IPS-18a (cell line): ENCODE measurements at regions not wholly inside any gene's neighbourhood (a gene's known extent, or its start where the extent isn't known, plus 50 kb on each side); places are given as distances from the start of the nearest gene placed in this dataset.

ENCODE experiments used
- H3K27ac ChIP-seq: one replicate; pipeline ENCODE4 v1.5.1; 2013; ENCODE audit warnings: low read length
- H3K27me3 ChIP-seq: one replicate; pipeline ENCODE4 v1.6.1; 2013; ENCODE audit warnings: mild to moderate bottlenecking, low read length; ENCODE audit not compliant: control insufficient read depth, insufficient read depth
- H3K36me3 ChIP-seq: one replicate; pipeline ENCODE4 v1.6.1; 2013; ENCODE audit warnings: low read depth, low read length; ENCODE audit not compliant: control insufficient read depth
- H3K4me1 ChIP-seq: one replicate; pipeline ENCODE4 v1.6.1; 2013; ENCODE audit warnings: low read depth, low read length; ENCODE audit not compliant: control insufficient read depth
- H3K4me3 ChIP-seq: one replicate; pipeline ENCODE4 v1.5.1; 2013; ENCODE audit warnings: low read length
- H3K9ac ChIP-seq: one replicate; pipeline ENCODE4 v1.6.1; 2013; ENCODE audit warnings: mild to moderate bottlenecking, low read length, moderate library complexity
- H3K9me3 ChIP-seq: one replicate; pipeline ENCODE4 v1.6.1; 2013; ENCODE audit warnings: low read depth, low read length; ENCODE audit not compliant: control insufficient read depth

DNA sequence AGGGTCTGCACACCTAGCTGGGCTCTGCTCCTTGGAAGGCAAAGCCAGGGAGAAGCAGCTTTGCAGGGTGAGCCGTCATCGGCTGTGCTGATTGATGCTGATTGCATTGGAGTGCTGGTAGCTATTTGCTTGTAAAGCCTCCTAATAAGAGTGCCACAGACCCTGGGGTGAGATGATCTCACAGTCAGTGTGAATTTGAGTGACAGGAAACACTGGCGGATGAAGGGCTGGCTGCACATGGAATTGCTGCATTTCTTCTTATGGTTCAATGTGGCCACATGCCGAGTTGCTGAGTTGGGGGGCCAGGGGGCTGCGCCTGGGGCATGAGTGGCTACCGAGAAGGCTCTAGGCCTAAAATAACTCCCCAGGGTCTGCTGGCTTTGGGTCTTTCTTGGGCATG lies 138.2 kb upstream of the CACNA1E start:
- no peak overlapping the region for H3K4me3 ChIP-seq
- H3K9me3 ChIP-seq, result no peaks in the 10 kb centered on the region
- H3K27me3 ChIP-seq, result no peaks in the 10 kb centered on the region
- no peak overlapping the region for H3K27ac ChIP-seq
- H3K9ac ChIP-seq, result no peak overlapping the region
- H3K36me3 ChIP-seq, result no peaks in the 10 kb centered on the region
- no peaks in the 10 kb centered on the region for H3K4me1 ChIP-seq

DNA sequence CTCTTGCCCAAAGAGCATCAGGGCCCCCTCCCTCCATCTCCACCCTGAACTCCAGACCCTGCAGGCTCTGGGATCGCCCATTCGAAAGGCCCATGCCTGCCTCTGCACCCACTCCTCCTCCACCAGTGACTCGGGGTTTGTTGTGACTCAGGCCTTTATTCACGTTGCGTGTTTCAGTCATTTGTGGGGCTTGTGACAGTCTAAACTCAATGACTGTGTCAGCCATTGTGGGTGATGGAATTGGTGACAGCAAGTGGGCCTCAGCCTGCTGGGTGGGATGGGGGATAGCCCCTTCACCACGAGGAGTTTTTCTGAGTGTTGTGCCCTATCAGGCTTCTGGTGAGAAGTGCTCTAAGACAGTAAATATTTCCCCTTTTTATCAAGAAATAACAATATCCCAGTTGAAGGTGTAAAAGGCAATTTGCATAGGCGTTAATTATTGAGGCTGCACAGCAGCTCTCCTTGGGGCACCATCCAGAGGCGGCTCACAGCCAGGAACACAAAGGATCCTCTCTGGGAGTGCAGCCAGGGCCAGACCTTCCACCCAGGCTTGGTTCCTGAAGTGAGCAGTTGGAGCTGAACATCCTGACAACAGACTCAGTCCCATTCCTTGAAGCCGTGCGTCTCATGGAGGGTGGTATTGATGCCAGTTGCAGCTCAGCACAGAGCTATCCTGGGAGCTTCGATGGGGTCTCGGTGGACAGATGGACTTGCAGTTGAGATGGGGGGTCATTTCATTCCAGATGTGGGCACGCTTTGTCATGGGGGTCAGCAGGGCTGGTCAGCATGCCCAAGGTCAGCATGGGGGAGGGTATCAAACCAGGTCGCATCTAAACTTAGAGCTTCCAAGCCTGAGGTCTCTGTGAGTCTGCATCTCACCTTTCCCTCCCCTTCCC lies 135.6 kb upstream of the CACNA1E start:
- H3K27ac ChIP-seq, result no peak overlapping the region
- no peaks in the 10 kb centered on the region for H3K4me1 ChIP-seq
- no peaks in the 10 kb centered on the region for H3K36me3 ChIP-seq
- H3K27me3 ChIP-seq, result no peaks in the 10 kb centered on the region
- H3K9ac ChIP-seq, result no peak overlapping the region
- H3K4me3 ChIP-seq, result no peak overlapping the region
- no peaks in the 10 kb centered on the region for H3K9me3 ChIP-seq

DNA sequence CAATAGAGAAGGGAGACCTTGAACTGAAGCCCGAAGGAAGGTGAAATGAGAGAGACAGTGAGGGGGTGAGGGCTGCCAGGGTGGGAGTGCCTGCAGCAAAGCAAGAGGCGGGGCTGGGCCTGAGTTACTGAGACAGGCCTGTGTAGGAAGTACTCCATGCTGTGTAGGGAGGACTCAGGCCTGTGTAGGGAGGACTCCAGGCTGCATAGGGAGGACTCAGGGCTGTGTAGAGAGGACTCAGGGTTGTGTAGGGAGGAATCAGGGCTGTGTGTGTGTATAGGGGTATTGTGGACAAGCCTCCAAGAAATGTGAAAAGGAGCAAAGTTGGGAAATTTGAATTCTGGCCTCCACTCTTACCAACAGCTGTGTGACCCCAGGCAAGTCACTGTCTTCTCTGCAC lies 133.8 kb upstream of the CACNA1E start:
- no peaks in the 10 kb centered on the region for H3K36me3 ChIP-seq
- no peaks in the 10 kb centered on the region for H3K27me3 ChIP-seq
- H3K9me3 ChIP-seq, result no peaks in the 10 kb centered on the region

DNA sequence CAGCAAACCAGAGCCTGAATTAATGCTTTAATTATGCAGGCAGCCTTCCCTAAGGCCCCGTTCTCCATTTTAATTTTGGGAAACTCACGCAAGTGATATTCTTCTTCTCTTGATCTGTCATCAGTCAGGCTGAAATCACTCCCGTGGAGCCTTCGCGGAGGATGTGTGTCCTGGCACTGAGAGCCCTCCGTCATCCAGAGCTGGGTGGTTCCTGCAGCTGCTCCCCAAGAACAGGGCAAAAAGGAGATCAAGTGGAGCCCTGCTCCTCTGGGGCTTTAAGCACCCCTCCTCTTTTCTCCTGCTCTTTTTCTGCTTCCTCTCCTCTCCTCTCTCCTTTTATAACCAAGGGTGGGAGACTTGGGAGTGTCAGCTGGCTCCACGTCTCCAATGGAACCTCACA lies 133.2 kb upstream of the CACNA1E start:
- Histone ChIP-seq H3K27ac (no peak overlapping the region), H3K27me3 (no peaks in the 10 kb centered on the region), H3K4me1 (no peaks in the 10 kb centered on the region), H3K36me3 (no peaks in the 10 kb centered on the region), H3K9me3 (no peaks in the 10 kb centered on the region), H3K4me3 (no peak overlapping the region), H3K9ac (no peak overlapping the region)

More for the DNA sequence above, 133.8 kb upstream of the CACNA1E start:
- Histone ChIP-seq H3K4me1 (no peaks in the 10 kb centered on the region), H3K9ac (no peak overlapping the region), H3K4me3 (no peak overlapping the region), H3K27ac (no peak overlapping the region)

DNA sequence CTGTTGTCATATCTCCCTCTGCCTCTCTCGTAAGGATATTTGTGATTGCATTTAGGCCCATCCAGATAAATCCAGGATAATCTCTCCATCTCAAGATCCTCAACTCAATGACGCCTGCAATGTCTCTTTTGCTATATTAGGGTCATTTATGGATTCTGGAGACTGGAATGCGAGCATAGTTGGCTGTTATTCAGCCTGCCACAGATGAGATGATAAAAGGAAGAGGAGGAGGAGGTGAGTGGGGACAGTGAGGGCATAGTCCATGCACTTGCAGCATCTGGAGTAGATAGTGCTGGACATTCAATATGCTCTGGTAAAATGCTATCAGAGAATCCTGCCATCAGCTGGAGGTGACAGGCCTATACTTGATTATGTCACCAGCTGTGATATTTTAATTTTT lies 131.6 kb upstream of the CACNA1E start:
- no peak overlapping the region for H3K9ac ChIP-seq
- no peaks in the 10 kb centered on the region for H3K27me3 ChIP-seq
- H3K4me3 ChIP-seq, result no peak overlapping the region
- H3K36me3 ChIP-seq, result no peaks in the 10 kb centered on the region
- H3K9me3 ChIP-seq, result no peaks in the 10 kb centered on the region
- H3K27ac ChIP-seq, result no peak overlapping the region
- H3K4me1 ChIP-seq, result peaks cover 2% of the 10 kb centered on the region

DNA sequence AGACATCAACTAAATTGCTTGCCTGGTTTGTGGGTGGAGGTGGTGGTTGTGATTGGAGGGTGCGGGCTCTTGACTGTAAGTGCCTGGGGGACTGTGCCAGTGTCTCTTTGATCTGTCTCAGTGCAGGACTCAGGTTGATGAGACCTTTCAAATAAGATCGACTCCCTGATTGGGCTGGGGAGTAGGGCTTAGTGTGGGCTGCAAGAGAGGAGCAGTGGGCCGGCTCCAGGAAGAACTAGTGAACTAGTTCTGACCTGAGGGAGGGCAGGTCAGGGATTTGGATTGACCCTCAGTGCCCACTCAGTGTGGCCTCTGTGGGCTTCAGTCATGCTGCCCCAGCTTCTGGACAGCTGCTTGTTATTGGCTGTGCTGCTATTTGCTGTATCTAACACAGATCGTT lies 130.6 kb upstream of the CACNA1E start:
- Histone ChIP-seq H3K9me3 (no peaks in the 10 kb centered on the region), H3K36me3 (no peaks in the 10 kb centered on the region), H3K4me1 (peaks cover 5% of the 10 kb centered on the region), H3K4me3 (no peak overlapping the region), H3K9ac (no peak overlapping the region), H3K27ac (no peak overlapping the region), H3K27me3 (no peaks in the 10 kb centered on the region)

DNA sequence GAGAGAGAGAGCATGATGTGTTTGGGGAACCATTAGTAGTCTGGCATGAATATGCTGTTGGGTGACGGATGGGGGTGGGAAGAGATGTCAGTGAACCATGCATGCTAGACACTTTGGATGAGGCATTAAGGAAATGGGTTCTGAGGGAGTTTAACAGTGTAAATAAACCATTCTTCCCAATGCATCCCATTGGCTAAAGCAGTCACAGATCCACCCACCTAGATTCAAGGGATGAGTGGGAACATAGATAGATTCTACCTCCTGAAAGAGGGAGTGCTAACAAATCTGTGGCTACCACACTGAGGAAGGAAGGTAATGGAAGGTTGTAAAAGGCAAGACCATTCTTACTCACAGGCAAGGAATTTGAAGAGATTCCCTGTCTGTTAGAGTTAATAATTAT lies 129.8 kb upstream of the CACNA1E start:
- H3K4me1 ChIP-seq, result peaks cover 5% of the 10 kb centered on the region
- H3K27ac ChIP-seq, result no peak overlapping the region
- no peaks in the 10 kb centered on the region for H3K27me3 ChIP-seq
- H3K9ac ChIP-seq, result no peak overlapping the region
- no peaks in the 10 kb centered on the region for H3K9me3 ChIP-seq
- no peak overlapping the region for H3K4me3 ChIP-seq
- no peaks in the 10 kb centered on the region for H3K36me3 ChIP-seq

DNA sequence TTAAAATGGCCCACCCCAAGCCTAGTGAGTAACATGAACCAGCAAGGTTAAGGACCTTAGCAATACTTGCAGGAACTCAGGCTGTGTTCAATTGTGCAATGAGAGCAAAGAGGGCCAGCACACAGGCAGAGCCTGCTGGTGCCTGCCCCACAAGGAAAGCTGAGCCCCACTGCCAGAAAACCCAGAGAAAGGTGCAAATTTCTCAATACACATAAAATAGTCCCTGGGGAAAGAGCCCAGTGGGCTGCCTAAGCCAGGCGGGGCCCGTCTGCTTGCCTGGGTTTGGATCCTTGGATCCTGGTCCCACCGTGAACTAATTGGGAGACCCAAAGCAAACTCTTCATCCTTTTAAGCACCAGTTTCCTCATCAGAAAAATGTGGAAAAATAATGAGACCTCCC lies 128.5 kb upstream of the CACNA1E start:
- Histone ChIP-seq H3K4me1 (peaks cover 5% of the 10 kb centered on the region), H3K9me3 (no peaks in the 10 kb centered on the region), H3K4me3 (no peak overlapping the region), H3K27ac (no peak overlapping the region), H3K27me3 (no peaks in the 10 kb centered on the region), H3K9ac (no peak overlapping the region), H3K36me3 (no peaks in the 10 kb centered on the region)

DNA sequence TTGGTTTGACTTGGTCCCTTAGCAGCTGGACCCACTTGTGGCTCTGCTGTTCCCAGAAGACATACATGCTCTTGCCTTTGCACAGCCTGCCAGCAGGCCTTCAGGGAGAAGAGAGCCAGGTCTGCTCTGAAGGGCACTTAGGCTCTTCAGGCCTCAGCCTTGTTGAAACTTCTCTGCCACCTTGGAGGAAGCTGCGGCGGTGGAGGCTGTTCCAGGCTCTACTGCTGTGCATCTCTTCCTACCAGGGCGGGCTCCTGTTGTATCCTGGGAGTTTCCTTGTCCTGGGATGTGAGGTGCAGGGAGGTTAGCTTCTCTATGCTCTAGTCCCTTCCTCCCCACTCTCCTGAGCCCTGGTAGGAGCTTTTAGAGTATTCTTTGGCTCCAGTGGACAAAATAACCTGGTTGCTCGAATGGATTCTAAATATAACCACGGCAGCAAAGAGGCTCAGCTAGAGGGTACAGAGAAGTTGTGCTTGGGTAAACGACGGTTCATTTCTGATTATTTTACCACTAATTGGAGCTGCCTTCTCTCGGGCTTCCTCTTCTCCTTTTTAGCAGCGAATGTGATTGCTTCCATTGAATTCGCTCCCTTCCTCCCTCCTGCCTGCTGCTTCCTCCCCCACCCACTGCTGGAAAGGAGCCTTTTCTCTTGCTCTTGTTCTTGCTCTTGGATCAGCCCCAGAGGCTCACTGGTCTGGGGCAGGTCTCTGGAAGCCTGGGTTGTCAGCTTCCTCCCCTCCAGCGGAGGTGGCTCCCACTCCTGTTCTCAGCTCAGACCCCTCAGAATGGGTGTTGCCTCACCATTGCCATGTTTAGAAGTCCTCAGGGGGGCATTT lies 126.6 kb upstream of the CACNA1E start:
- H3K9ac ChIP-seq, result no peak overlapping the region
- no peaks in the 10 kb centered on the region for H3K36me3 ChIP-seq
- H3K4me3 ChIP-seq, result no peak overlapping the region
- H3K27ac ChIP-seq, result no peak overlapping the region
- H3K27me3 ChIP-seq, result no peaks in the 10 kb centered on the region
- peaks cover 5% of the 10 kb centered on the region for H3K4me1 ChIP-seq
- no peaks in the 10 kb centered on the region for H3K9me3 ChIP-seq

DNA sequence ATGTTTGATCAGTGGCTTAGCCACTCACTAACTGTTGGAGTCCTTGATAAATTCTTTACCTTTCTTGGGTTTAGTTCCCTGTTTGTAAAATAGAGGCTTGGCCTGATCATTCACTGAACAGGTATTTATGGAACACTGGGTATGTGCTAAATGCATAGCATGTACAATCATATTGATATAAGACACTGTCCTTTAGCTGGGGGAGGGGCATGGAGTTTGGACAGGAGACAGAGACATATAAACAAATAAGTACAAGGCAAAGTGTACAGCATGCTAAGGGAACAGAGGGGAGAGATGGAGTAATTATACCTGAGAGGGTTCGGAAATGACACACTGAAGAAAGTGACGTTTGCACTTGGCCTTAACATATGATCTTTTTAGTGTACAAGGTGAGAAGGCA lies 124.3 kb upstream of the CACNA1E start:
- Histone ChIP-seq H3K9me3 (no peaks in the 10 kb centered on the region), H3K4me1 (peaks cover 5% of the 10 kb centered on the region), H3K27ac (no peak overlapping the region), H3K9ac (no peak overlapping the region), H3K4me3 (no peak overlapping the region), H3K36me3 (no peaks in the 10 kb centered on the region), H3K27me3 (no peaks in the 10 kb centered on the region)

DNA sequence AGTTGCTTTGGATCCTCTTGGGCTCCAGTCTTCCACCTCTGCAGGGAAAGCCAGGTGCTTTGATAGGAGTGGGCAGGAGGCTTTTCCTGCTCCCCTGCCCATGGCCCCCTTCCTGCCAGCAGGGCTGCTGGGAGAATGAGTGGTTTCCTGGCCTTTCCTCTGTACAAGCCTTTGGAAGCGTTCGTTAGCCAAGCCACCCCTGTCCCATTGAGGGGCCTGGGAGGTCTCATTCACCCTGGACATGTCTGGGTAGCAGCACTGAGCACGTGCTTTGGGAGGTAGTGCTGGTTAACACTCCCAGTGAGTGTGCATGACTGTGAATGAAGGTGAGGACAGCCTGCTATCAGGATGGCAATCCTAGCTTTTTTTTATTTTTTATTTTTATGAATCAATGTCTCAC lies 118.5 kb upstream of the CACNA1E start:
- Histone ChIP-seq H3K9me3 (no peaks in the 10 kb centered on the region), H3K4me3 (no peak overlapping the region), H3K27me3 (no peaks in the 10 kb centered on the region), H3K9ac (no peak overlapping the region), H3K36me3 (no peaks in the 10 kb centered on the region), H3K27ac (no peak overlapping the region), H3K4me1 (no peaks in the 10 kb centered on the region)
